ENCODE measurements at regions not wholly inside any gene's neighbourhood (a gene's known extent, or its start where the extent isn't known, plus 50 kb on each side); places are given as distances from the start of the nearest gene placed in this dataset.

DNA sequence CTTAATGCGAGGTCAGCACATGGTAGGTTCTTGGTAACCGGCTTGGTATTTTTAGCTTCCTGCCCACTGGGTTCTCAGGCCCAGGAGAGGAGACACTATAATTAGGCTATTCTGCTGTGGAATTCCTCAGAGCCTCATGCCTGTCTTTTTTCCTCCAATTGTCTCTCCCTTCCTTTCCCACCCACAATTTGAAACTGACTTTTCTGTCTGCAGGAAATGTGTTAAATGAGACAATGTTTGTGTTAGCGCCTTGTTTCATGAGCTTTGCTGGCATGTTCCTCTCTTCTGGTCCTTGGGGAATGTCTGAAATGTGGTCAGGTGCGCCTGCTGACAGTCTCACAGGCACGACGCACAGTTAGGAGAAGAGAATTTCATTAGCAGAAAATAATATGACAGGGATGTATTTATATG is 223.6 kb upstream of the CTNNB1 start:
- no peak for DNase-seq (ENCODE audit: low read depth in 4 of 4, low spot score in 2 of 4)

DNA sequence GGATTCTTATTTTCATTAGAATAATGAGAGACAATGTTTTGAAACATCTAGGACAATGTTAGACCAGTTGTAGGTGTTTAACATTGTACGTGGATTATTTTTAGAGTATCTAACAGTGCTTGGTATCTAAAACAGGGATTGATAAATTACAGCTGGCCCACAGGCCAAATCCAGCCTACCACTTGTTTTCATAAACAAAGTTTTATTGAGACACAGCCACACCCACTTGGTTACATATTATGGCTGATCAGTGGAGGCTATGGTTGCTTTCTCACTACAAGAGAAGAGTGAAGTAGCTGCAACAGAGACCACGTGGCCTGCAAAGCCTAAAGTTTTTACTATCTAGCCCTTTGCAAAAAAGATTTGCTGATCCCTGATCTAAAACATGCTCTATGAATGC is 223.1 kb upstream of the CTNNB1 start:
- DNase-seq (ENCODE audit: low read depth in 4 of 4, low spot score in 2 of 4), result no peak

DNA sequence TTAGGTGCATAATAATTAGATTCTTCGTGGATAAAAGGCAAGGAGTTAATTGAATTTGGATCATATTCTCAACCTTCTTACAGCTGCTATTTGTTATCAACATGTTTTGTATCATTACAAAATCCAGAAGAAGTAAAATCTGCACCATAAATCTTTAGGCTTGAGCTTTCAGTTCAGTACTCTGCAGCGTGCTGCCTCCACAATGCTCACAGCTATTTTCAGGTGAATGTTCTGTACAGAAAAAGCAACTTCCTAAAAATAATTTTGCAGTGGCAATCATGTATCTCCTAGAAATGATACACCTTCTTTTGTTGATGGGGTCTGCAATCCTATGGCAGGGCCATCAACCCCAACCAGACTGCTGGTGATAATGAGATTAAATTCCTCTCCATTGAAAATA is 220.9 kb upstream of the CTNNB1 start:
- DNase-seq (ENCODE audit: low read depth in 4 of 4, low spot score in 2 of 4), result no peak

DNA sequence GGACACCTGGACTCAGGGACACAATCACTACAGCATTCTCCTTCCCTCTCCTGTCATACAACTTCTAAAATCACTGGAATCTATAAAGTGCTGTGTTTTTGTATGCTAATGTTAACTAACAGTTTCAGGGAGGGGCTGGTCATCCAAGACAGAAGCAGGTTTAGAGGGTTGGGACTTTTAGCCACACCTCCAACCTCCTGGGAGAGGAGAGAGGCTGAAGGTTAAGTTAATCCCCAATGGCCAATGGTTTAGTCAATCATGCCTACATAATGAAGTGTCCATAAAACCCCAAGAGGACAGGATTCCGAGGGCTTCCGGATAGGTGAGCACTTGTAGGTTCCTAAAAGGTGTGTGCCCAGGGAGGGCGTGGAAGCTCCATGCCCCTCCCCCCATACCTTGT is 219.3 kb upstream of the CTNNB1 start:
- DNase-seq (ENCODE audit: low read depth in 4 of 4, low spot score in 2 of 4), result no peak

DNA sequence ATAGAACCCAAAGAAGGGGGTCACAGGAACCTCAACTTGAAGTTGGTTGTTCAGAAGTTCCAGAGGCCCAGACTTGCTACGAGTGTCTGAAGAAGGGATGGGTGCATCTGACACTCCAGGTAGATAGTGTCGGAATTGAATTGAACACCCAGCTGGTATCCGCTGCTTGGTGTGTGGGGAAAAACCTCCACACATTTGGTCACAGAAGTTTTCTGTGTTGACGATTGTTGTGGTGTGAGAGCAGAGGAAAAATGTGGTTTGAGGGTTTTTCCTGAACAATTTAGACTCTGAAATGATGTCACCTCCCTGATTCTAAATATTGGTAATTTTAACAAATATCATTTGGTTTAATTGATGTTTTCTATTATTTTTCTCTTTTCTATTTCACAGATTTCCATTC is 218.8 kb upstream of the CTNNB1 start:
- DNase-seq (ENCODE audit: low read depth in 4 of 4, low spot score in 2 of 4), result no peak

DNA sequence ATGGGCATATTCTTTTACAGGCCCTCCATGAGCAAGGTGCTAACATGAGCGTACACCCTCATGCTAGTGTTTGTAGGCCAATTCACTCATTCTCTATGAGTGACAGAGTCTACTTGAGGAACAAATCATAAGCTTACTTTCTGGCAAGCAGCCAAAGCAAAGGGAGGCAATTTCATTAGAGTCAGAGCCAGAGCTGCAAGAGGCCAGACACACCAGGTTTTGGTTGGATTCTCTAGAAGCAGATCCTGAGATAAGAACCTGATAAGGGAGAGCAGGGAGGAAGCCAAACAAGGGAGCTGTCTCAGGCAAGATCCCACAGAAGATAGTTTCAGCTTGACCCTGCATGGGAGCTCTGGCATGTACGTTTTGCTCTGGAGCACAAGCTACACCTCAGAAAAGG is 214.1 kb upstream of the CTNNB1 start:
- DNase-seq (ENCODE audit: low read depth in 4 of 4, low spot score in 2 of 4), result no peak

DNA sequence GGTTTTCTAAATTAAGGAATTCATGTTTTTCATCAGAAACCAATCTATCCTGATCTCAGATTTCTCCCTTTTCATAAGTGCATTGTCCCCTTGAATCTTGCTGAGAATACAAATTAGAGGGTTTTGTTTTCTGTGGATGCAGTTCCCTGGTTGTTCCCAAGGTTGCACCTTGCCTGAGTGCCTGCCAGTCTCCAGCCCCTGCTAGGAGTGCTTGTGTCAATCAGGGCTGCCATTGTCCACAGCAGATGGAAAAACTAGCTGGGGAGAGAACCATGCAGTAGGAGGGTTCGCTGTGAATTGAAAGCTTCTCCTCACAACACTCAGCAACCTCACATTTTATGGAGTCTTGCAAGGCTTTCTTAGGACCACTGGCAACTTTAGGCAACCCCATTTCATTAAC is 210.8 kb upstream of the CTNNB1 start:
- DNase-seq (ENCODE audit: low read depth in 4 of 4, low spot score in 2 of 4), result no peak

DNA sequence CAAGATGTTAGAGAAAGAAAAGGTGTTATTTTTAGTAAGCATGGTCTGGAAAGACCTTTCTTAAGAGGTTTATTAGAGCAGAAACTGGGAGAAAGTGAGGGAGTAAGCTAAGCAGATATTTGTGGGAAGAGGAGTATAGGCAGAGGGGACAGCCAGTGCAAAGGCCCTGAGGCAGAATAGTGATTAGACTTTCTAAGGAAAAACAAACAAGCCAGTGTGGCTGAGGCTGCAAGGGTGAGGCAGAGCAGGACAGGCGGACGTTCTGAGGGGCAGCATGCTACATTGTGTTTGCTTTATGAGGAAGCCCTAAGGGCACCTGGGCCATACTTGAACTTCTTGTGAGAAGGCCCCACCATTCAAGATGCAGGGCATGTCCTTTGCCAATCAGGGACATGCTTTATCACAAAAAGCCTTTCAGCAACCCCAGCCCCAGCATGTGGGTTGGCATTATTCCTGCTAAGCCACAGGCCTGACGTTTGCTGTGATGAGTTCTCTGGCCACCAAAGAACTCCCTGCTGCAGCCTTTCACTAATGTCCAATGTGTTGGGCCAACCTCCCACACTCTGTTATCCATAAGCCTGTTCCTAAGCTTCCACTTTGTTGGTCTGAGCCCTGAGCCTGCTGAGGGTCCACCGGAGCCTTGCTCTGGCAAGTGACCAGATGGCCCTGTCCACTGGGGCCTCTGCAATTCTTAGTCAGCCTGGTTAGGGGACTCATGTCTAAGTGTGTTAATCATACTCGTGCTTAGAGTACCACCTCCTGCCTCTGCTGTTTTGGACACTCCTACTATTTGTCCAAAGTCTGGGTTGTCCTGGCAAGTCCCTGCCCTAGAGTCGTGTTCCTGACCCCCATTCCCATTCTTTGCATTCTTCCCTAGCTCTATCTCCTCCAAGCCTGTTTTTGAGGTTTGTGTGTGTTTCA is 209.9 kb upstream of the CTNNB1 start:
- DNase-seq (ENCODE audit: low read depth in 4 of 4, low spot score in 2 of 4), result no peak

DNA sequence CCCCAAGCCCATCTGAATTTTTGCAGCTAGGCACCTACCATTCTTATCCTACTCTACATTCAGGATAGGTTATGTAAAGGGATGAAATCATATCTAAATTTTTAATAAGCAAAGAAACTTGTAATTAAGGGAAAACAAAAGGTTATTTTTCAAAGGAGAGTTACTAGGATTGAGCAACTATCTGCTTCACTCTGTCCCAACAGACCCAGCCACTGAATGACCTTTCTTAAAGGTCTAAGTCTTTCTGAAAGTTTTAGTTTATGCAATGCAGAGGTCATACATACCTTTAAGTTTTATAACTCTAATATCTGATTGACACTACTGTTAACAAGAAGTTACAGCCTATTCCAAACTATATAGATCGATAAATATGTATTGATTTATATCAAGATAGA is 209.2 kb upstream of the CTNNB1 start:
- DNase-seq (ENCODE audit: low read depth in 4 of 4, low spot score in 2 of 4), result no peak

DNA sequence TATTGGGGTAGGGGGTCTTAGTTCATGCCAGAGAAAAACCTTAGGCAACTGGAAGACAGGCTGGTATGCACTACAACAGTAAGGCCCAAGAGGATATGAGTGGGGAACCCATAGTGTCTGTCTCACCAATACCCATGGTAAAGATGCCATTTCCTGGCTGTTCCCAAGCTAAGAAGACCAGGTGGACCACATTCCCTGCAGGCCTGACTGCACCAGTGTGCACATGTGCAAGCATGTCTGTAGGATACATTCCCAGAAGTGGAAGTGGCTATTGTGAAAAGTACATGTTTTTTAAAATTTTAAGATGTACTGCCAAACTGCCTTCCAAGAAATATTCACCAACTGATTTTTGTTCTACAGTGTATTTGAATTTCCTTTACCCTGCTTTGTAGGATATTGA is 207.3 kb upstream of the CTNNB1 start:
- no peak for DNase-seq (ENCODE audit: low read depth in 4 of 4, low spot score in 2 of 4)

DNA sequence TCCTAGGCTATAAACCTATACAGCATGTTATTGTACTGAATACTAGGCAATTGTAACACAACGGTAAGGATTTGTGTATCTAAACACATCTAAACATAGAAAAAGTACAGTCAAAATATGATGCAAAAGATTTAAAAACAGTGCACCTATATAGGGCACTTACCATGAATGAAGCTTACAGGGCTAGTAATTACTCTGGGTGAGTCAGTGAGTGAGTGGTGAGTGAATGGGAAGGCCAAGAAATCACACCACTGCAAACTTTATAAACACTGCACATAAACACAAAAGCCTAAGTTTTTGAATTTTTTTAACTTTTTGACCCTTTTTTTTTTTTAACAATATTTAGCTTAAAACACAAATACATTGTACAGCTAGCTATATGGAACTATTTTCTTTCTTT is 204.7 kb upstream of the CTNNB1 start:
- DNase-seq (ENCODE audit: low read depth in 4 of 4, low spot score in 2 of 4), result no peak

DNA sequence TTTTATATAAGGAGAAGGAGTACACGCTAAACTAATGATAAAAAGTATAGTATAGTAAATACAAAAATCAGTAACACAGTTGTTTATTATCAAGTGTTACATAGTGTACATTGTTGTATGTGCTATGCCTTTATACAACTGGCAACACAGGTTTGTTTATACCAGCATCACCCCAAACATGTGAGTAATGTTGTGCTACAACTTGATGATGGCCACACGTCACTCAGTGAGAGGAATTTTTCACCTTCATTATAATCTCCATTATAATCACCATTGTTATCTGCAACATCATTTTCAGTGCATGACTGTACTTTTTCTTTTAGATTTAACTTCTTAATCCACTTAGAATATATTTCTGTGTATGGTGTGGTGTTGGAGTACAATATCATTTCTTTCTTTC is 204.0 kb upstream of the CTNNB1 start:
- DNase-seq (ENCODE audit: low read depth in 4 of 4, low spot score in 2 of 4), result no peak

DNA sequence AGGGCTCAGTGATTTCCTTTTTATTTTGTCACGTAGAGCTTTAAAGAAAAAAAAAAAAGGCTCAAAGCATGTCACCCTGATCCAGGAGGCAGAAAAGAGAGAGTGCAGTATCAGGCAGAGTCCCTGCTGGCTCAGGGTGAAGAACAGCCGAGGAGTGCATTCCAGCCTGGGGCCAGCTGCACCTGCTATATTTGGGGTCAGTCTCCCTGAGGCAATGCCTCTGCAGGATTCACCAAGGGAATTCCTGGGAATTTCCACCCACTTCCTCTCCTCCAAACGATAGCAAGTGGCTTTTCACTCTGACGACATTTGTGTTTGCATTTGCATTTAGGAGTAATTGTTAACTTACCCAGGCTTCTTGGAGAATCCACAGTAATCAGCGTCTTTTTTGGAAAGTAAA is 202.9 kb upstream of the CTNNB1 start:
- DNase-seq (ENCODE audit: low read depth in 4 of 4, low spot score in 2 of 4), result no peak

DNA sequence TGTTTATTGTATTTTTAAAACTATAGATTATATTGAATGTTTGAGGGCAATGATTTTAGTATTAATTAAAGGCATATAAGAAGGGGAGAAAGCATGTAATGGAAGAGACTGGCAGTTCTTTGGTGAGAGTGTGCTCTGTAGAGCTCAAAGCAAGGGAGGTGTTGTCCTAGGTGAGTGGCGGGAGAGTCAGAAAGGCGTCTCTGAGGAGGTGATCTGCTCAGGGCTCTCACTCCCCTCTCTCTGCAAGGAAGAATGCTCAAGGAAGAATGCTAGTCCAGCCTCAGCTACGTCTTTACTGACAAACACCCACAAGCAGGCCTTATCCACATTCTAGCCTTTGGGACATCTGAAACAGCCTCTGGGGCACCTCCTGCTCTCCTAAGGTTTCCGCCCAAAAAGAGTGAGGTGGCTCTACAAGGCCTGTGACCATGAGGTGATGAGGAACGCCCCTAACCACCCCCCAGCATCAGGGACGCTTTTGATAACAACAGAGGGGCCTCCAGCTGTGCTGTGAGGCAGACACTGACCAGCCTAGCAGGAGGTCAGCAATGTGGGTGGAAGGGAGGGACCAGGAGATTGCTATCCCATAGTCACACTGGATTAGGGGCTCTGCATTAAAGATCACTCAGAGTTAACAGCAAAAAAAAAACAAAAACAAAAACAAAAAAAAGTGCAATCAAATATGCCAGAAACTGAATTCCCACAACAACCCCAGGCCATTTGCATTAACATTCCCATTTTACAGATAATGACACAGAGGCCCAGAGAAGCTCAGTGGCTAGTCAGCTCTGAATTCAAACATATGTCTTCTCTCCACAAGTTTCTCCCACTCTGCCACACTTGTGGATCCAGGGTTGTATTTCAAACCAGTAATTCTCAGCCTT is 202.2 kb upstream of the CTNNB1 start:
- DNase-seq (ENCODE audit: low read depth in 4 of 4, low spot score in 2 of 4), result no peak

DNA sequence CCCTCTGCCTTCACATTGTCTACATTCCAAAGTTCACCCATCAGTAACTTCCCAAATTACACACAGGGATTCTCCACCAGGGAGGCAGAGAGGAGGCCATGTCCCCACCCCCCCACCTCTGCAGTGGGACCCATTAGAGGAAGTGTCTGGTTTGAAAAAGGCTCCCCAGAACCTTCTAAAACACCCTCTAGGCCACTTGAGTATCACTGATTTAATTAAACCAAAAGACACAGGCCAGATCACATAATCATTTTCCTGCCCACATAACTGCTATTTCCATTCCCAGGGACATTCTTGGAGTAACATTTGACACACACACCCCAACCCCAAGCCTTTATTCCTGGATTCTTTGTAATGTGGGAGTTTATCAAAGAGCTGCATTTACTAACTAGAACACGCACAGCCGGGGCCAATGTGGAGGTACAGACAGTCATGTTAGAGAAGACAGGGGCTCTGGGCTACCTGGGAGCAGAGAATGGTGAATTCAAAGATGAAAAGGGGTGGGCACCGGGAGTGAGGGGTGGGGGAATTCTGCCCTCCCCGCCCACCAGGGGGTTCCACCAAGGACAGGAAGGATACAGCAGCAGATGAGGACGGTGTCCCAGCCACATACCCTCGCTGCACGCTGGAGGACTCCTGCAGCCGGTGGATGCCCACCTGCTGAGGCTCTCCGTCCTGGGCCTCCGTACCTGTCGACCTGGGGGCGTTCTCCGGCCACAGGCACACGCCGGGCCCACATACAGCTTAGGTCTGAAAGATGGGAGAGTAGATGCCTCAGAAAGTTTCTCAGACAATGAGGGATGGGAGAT is 201.4 kb upstream of the CTNNB1 start:
- no peak for DNase-seq (ENCODE audit: low read depth in 4 of 4, low spot score in 2 of 4)

DNA sequence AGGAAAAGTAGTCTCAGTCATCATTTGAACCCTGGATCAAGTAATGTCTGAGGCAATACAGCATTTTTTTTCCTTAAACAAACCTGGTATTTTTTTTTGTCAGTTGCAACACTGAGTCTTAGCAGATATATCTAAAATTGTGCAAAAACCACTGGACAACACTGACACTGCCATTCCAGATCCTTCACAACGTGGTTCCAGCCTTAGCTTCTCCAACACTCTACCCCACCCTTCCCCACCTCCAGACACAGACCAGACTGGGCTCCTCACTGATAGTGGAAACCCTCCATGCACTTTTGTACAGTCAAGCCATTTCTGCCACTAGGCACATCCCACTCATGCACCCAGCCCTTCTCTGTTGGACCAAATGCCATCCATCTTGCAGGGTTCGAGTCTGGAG is 199.6 kb upstream of the CTNNB1 start:
- DNase-seq (ENCODE audit: low read depth in 4 of 4, low spot score in 2 of 4), result no peak

DNA sequence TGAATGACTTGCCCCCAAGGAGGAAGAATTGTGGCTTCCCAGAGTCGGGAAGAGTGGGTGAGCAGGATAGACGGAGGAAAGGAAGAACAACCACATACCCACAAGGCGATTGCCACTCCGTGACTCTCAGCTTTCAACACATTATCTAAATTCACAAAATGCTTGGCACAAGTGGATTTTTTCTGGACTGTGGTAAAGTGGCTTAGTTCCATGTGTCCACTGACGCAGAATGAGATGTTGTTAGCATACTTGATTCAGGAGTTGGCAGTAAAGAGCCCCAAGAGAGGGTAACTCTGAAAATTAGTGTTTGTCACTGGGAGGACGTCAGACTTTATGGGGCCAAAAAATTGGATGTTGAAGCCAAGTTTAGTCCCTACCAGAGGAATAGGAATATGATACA is 198.8 kb upstream of the CTNNB1 start:
- no peak for DNase-seq (ENCODE audit: low read depth in 4 of 4, low spot score in 2 of 4)

DNA sequence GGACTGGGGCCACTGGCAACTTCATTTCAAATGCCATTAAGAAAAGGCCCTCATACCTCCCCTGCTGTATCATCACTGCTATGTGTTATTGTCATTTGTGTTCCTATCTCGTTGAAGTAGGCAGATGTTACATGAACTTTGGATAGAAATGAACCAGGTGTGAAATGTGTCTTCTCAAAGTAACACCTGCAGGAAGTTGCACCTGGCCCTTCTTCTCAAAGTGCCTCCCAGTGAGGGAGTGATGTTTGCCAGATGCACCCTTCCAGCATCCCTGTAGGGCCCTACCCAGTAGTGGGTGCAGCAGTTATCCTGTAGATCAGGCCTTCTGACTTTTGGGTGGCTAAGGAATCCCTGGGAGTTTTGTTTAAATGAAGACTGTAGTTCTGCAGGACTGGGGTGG is 197.7 kb upstream of the CTNNB1 start:
- DNase-seq (ENCODE audit: low read depth in 4 of 4, low spot score in 2 of 4), result no peak

DNA sequence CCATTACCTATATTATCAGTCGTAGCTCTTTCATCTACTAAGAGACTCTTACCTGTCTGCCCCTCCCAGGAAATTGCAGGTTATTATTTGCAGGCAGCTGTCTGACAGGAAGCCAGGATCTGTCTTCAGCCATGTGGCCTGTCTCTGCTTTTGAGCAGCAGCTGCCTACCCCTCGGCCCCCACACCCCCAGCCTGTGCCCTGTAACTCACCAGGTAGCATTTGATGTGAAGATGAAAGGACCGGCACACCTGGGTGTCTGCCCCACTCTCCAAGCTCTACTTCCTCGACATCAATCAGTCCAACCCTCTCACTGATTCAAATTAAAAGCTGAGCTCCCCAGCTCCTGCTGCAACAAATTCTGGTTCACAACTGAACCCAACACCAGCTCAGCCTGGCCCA is 197.2 kb upstream of the CTNNB1 start:
- no peak for DNase-seq (ENCODE audit: low read depth in 4 of 4, low spot score in 2 of 4)

DNA sequence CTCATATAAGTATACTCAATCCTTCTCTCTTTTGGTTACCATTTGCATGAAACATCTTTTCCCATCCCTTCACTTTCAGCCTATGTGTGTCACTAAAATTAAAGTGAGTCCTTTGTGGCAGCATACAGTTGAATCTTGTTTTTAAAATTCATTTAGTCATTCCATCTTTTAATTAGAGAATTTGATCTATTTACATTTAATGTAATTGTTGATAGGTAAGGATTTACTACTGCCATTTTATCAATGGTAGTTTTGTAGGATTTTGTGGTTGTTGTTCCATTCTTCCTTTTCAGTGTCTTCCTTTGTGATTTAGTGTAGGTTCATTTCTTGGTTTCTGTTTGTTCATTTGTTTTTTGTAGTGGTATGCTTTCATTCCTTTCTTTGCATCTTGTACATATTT is 191.9 kb upstream of the CTNNB1 start:
- DNase-seq (ENCODE audit: low read depth in 4 of 4, low spot score in 2 of 4), result no peak

DNA sequence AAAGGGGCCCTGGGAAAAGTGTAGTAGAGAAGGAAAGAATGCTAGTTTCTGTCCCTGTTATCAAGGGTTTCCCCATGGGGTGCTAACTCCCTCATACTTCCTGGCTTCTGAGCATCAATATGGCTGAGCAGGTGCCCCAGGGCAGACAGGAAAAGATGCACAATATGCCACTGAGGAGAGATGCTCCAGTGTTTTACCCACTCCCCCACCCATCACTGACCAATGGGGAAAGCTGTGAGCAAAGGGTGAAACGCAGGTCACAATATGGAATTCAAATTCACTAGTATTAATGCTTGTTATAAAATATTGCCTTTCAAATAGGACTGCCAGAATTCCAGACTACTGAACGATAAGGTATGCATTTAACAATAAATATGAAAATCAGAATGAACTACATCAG is 187.5 kb upstream of the CTNNB1 start:
- DNase-seq (ENCODE audit: low read depth in 4 of 4, low spot score in 2 of 4), result no peak

All from left renal cortex interstitium (tissue), 4 donors.